ENCODE measurements at regions not wholly inside any gene's neighbourhood (a gene's known extent, or its start where the extent isn't known, plus 50 kb on each side); places are given as distances from the start of the nearest gene placed in this dataset.

GRCh38 chr13:81791641-81792040, 1450.7 kb upstream of the SPRY2 start:
- TF ChIP-seq, protein P1, sequence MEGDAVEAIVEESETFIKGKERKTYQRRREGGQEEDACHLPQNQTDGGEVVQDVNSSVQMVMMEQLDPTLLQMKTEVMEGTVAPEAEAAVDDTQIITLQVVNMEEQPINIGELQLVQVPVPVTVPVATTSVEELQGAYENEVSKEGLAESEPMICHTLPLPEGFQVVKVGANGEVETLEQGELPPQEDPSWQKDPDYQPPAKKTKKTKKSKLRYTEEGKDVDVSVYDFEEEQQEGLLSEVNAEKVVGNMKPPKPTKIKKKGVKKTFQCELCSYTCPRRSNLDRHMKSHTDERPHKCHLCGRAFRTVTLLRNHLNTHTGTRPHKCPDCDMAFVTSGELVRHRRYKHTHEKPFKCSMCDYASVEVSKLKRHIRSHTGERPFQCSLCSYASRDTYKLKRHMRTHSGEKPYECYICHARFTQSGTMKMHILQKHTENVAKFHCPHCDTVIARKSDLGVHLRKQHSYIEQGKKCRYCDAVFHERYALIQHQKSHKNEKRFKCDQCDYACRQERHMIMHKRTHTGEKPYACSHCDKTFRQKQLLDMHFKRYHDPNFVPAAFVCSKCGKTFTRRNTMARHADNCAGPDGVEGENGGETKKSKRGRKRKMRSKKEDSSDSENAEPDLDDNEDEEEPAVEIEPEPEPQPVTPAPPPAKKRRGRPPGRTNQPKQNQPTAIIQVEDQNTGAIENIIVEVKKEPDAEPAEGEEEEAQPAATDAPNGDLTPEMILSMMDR (conservative IDR thresholded peaks at IDR 0.05; ENCODE audit: low read depth in 2 of 2): no peak
- no peak for TF ChIP-seq EZH2 (IDR thresholded peaks at IDR 0.05; ENCODE audit: low read depth, unreplicated experiment)
- TF ChIP-seq POLR2AphosphoS5 (IDR thresholded peaks at IDR 0.05; ENCODE audit: low read depth): no peak
- TF ChIP-seq EZH2phosphoT487 (IDR thresholded peaks at IDR 0.05; ENCODE audit: unreplicated experiment): no peak
- no peak for TF ChIP-seq CREB1 (CRISPR knock-in tag; IDR thresholded peaks at IDR 0.05; ENCODE audit: low read depth)
- no peak for TF ChIP-seq REST (IDR thresholded peaks at IDR 0.05; ENCODE audit: unreplicated experiment)
- TF ChIP-seq ZNF114 (CRISPR knock-in tag; IDR thresholded peaks at IDR 0.05): no peak
- TF ChIP-seq, protein P2, sequence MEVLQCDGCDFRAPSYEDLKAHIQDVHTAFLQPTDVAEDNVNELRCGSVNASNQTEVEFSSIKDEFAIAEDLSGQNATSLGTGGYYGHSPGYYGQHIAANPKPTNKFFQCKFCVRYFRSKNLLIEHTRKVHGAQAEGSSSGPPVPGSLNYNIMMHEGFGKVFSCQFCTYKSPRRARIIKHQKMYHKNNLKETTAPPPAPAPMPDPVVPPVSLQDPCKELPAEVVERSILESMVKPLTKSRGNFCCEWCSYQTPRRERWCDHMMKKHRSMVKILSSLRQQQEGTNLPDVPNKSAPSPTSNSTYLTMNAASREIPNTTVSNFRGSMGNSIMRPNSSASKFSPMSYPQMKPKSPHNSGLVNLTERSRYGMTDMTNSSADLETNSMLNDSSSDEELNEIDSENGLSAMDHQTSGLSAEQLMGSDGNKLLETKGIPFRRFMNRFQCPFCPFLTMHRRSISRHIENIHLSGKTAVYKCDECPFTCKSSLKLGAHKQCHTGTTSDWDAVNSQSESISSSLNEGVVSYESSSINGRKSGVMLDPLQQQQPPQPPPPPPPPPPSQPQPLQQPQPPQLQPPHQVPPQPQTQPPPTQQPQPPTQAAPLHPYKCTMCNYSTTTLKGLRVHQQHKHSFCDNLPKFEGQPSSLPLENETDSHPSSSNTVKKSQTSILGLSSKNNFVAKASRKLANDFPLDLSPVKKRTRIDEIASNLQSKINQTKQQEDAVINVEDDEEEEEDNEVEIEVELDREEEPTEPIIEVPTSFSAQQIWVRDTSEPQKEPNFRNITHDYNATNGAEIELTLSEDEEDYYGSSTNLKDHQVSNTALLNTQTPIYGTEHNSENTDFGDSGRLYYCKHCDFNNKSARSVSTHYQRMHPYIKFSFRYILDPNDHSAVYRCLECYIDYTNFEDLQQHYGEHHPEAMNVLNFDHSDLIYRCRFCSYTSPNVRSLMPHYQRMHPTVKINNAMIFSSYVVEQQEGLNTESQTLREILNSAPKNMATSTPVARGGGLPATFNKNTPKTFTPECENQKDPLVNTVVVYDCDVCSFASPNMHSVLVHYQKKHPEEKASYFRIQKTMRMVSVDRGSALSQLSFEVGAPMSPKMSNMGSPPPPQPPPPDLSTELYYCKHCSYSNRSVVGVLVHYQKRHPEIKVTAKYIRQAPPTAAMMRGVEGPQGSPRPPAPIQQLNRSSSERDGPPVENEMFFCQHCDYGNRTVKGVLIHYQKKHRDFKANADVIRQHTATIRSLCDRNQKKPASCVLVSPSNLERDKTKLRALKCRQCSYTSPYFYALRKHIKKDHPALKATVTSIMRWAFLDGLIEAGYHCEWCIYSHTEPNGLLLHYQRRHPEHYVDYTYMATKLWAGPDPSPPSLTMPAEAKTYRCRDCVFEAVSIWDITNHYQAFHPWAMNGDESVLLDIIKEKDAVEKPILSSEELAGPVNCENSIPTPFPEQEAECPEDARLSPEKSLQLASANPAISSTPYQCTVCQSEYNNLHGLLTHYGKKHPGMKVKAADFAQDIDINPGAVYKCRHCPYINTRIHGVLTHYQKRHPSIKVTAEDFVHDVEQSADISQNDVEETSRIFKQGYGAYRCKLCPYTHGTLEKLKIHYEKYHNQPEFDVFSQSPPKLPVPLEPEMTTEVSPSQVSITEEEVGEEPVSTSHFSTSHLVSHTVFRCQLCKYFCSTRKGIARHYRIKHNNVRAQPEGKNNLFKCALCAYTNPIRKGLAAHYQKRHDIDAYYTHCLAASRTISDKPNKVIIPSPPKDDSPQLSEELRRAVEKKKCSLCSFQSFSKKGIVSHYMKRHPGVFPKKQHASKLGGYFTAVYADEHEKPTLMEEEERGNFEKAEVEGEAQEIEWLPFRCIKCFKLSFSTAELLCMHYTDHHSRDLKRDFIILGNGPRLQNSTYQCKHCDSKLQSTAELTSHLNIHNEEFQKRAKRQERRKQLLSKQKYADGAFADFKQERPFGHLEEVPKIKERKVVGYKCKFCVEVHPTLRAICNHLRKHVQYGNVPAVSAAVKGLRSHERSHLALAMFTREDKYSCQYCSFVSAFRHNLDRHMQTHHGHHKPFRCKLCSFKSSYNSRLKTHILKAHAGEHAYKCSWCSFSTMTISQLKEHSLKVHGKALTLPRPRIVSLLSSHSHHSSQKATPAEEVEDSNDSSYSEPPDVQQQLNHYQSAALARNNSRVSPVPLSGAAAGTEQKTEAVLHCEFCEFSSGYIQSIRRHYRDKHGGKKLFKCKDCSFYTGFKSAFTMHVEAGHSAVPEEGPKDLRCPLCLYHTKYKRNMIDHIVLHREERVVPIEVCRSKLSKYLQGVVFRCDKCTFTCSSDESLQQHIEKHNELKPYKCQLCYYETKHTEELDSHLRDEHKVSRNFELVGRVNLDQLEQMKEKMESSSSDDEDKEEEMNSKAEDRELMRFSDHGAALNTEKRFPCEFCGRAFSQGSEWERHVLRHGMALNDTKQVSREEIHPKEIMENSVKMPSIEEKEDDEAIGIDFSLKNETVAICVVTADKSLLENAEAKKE (CRISPR knock-in tag; IDR thresholded peaks at IDR 0.05): no peak
- TF ChIP-seq, protein P3, sequence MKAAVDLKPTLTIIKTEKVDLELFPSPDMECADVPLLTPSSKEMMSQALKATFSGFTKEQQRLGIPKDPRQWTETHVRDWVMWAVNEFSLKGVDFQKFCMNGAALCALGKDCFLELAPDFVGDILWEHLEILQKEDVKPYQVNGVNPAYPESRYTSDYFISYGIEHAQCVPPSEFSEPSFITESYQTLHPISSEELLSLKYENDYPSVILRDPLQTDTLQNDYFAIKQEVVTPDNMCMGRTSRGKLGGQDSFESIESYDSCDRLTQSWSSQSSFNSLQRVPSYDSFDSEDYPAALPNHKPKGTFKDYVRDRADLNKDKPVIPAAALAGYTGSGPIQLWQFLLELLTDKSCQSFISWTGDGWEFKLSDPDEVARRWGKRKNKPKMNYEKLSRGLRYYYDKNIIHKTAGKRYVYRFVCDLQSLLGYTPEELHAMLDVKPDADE (IDR thresholded peaks at IDR 0.05): no peak
- TF ChIP-seq JUNB (IDR thresholded peaks at IDR 0.05; ENCODE audit: unreplicated experiment): no peak
- no peak for TF ChIP-seq ZNF331 (CRISPR knock-in tag; IDR thresholded peaks at IDR 0.05; ENCODE audit: low read depth)
- TF ChIP-seq STAT1 (IDR thresholded peaks at IDR 0.05; ENCODE audit: unreplicated experiment): no peak
- TF ChIP-seq NANOG (IDR thresholded peaks at IDR 0.05; ENCODE audit: borderline replicate concordance): no peak
